ENCODE measurements at regions not wholly inside any gene's neighbourhood (a gene's known extent, or its start where the extent isn't known, plus 50 kb on each side); places are given as distances from the start of the nearest gene placed in this dataset.

DNA sequence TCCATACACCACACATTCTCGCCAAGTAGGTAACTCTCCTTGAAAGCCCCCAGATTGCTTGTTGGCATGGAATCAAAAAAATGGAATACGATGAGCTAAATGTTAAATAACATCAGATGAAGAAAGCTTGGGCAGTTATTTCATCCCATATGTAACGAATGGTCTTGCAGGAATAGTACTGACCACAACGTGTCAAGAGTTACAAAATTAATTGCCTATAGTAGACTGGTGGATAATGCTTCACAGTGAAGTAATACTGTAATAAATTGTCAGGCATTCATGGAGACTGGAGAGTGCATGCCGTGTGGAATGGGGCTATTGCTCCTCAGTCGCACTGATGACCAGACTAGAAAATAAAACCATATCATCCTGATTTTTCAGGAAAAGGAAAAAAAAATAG lies 1628.7 kb downstream of the MAT2B start:
- Histone ChIP-seq H3K36me3 (no peaks in the 10 kb centered on the region), H3K27me3 (no peaks in the 10 kb centered on the region), H3K4me1 (no peaks in the 10 kb centered on the region), H3K9me3 (no peaks in the 10 kb centered on the region), H3K27ac (no peak overlapping the region), H3K4me3 (no peak overlapping the region)
- intact Hi-C loops (cut with DNase I) = no loop called here
- WGBS (ENCODE audit: insufficient coverage, low coverage, low lambda C conversion rate, missing lambda C conversion rate) = 44% methylated on average over 6 of the region's 6 CpGs
- TF ChIP-seq, protein P1, sequence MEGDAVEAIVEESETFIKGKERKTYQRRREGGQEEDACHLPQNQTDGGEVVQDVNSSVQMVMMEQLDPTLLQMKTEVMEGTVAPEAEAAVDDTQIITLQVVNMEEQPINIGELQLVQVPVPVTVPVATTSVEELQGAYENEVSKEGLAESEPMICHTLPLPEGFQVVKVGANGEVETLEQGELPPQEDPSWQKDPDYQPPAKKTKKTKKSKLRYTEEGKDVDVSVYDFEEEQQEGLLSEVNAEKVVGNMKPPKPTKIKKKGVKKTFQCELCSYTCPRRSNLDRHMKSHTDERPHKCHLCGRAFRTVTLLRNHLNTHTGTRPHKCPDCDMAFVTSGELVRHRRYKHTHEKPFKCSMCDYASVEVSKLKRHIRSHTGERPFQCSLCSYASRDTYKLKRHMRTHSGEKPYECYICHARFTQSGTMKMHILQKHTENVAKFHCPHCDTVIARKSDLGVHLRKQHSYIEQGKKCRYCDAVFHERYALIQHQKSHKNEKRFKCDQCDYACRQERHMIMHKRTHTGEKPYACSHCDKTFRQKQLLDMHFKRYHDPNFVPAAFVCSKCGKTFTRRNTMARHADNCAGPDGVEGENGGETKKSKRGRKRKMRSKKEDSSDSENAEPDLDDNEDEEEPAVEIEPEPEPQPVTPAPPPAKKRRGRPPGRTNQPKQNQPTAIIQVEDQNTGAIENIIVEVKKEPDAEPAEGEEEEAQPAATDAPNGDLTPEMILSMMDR (IDR thresholded peaks at IDR 0.05) = no peak
- TF ChIP-seq POLR2A (IDR thresholded peaks at IDR 0.05) = no peak
- ATAC-seq (no peak), DNase-seq (no peak)

DNA sequence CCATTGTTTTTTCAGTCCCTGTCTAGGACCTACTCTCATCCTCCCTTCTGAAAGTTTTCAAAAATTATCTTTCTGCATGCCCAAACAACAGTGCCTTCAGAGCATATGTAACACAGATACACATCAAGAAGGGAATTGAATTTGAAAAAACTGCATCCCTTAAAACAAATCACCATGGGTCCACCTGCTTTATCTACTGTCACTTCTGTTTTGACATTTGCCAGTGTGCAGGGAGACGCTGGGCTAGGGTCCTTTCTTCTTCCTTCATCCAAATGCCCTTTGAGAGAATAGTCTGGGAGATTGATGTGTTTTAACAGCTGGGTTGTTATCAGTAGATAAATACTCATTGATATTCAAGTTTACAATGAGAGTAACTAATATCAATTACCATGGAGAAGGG lies 1630.1 kb downstream of the MAT2B start:
- Histone ChIP-seq H3K4me1 (no peaks in the 10 kb centered on the region), H3K36me3 (no peaks in the 10 kb centered on the region), H3K4me3 (no peak overlapping the region), H3K9me3 (no peaks in the 10 kb centered on the region), H3K27ac (no peak overlapping the region), H3K27me3 (no peaks in the 10 kb centered on the region)
- intact Hi-C loops (cut with DNase I) = no loop called here
- WGBS (ENCODE audit: insufficient coverage, low coverage, low lambda C conversion rate, missing lambda C conversion rate) = 15% methylated on average over 1 of the region's 1 CpG
- no peak for DNase-seq
- no peak for ATAC-seq
- TF ChIP-seq, protein P1 (IDR thresholded peaks at IDR 0.05) = no peak
- TF ChIP-seq POLR2A (IDR thresholded peaks at IDR 0.05) = no peak

DNA sequence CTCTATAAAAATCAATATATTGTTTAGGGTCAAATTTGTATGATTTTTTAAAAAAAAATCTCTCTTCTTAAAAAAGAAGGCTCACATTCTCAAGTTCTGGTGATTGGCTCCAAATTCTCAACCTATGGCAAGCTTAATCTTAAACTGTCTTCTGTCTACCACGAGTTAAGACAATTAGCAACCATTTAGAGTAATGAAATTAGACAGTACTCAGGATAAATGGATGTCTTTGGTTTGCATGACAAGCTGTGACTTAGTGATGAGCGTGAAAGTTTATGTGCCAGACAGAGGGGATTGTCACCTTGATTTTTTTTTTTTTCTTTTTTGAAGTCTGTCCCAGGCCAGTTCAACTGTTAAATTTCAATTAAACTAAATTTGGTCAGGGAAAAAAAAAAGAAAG lies 1632.3 kb downstream of the MAT2B start:
- no peak overlapping the region for H3K27ac ChIP-seq
- WGBS (ENCODE audit: insufficient coverage, low coverage, low lambda C conversion rate, missing lambda C conversion rate) = 37% methylated on average over 2 of the region's 2 CpGs
- H3K27me3 ChIP-seq = no peaks in the 10 kb centered on the region
- no peak overlapping the region for H3K4me3 ChIP-seq
- DNase-seq (no peak), ATAC-seq (no peak)
- TF ChIP-seq, protein P1 (IDR thresholded peaks at IDR 0.05) = no peak
- TF ChIP-seq POLR2A (IDR thresholded peaks at IDR 0.05) = no peak
- no peaks in the 10 kb centered on the region for H3K36me3 ChIP-seq
- intact Hi-C loops (cut with DNase I) = no loop called here
- no peaks in the 10 kb centered on the region for H3K4me1 ChIP-seq
- no peaks in the 10 kb centered on the region for H3K9me3 ChIP-seq

DNA sequence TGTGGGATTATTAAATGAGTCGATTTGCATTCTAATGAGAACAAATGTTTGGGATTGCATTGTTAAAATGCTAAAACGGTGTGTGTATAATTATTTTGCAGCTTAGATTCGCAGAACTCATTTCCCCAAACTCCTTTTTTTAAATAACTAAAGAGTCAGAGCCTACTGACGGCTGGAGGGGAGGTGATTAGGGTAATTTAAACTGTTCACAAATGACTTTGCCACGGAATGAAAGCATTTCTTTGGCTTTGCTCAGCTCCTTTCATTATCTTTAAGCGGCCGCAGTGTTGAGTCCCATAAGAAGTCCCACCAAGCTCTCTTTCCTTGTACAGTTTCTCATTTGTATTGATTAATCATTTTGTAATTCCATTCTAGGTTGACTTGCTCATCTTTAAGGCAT lies 1632.8 kb downstream of the MAT2B start:
- TF ChIP-seq, protein P1 (IDR thresholded peaks at IDR 0.05) = no peak
- TF ChIP-seq POLR2A (IDR thresholded peaks at IDR 0.05) = no peak
- DNase-seq (no peak), ATAC-seq (no peak)
- H3K4me1 ChIP-seq = no peaks in the 10 kb centered on the region
- no peak overlapping the region for H3K4me3 ChIP-seq
- H3K9me3 ChIP-seq = no peaks in the 10 kb centered on the region
- no peaks in the 10 kb centered on the region for H3K27me3 ChIP-seq
- intact Hi-C loops (cut with DNase I) = no loop called here
- 25% methylated on average over 7 of the region's 7 CpGs for WGBS (ENCODE audit: insufficient coverage, low coverage, low lambda C conversion rate, missing lambda C conversion rate)
- H3K27ac ChIP-seq = no peak overlapping the region
- H3K36me3 ChIP-seq = no peaks in the 10 kb centered on the region

DNA sequence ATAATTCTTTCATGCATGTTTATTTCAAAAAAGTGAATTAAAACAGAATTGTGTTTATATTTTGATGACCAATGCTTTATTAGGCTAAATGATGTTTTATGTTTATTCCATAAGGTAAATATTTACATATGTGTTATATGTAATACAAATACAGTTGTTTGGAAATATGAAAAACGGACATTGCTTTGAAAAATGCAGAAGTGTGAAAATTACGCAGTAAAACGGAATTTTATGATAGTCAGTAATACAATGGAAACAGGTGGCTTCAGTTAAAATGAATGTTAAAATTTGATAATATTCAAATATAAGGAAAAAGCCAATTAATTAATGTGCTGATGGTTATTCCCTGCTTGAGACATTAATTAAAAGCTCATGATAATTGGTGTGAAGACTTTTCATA lies 1633.8 kb downstream of the MAT2B start:
- Histone ChIP-seq H3K27me3 (no peaks in the 10 kb centered on the region), H3K9me3 (no peaks in the 10 kb centered on the region), H3K4me1 (no peaks in the 10 kb centered on the region), H3K36me3 (no peaks in the 10 kb centered on the region), H3K27ac (no peak overlapping the region), H3K4me3 (no peak overlapping the region)
- 31% methylated on average over 3 of the region's 3 CpGs for WGBS (ENCODE audit: insufficient coverage, low coverage, low lambda C conversion rate, missing lambda C conversion rate)
- ATAC-seq (no peak), DNase-seq (no peak)
- intact Hi-C loops (cut with DNase I) = no loop called here
- TF ChIP-seq, protein P1 (IDR thresholded peaks at IDR 0.05) = no peak
- no peak for TF ChIP-seq POLR2A (IDR thresholded peaks at IDR 0.05)
